IPS-NIHi11 (cell line): ENCODE measurements at regions not wholly inside any gene's neighbourhood (a gene's known extent, or its start where the extent isn't known, plus 50 kb on each side); places are given as distances from the start of the nearest gene placed in this dataset.

Source experiments
- DNase-seq: peaks from one replicate; pipeline ENCODE4 v3.0.0; 2012; ENCODE audit warnings: mixed read lengths, low spot score

DNA sequence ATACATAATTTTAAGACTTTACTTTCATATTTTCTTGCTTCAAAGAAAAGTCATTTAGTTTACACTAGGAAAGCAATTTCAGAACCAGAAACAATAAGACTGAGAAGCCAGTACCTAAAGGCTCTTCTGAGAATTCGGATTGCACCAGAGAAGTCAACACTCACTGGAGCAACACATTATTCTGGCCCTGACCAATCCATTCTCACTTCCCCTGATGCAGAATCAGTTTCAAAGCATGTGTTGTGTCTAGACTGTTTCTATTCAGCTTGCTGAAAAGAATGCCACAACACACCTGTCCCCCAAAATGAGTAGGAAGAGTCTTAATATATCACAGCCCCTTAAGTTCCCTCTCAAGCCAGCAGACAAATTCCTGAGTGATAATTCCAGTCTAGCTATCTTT is 1074.3 kb upstream of the TENM4 start:
- DNase-seq, result no peak

GRCh38 chr11:80512491-80512890 is 1071.7 kb upstream of the TENM4 start:
- DNase-seq, result no peak

DNA sequence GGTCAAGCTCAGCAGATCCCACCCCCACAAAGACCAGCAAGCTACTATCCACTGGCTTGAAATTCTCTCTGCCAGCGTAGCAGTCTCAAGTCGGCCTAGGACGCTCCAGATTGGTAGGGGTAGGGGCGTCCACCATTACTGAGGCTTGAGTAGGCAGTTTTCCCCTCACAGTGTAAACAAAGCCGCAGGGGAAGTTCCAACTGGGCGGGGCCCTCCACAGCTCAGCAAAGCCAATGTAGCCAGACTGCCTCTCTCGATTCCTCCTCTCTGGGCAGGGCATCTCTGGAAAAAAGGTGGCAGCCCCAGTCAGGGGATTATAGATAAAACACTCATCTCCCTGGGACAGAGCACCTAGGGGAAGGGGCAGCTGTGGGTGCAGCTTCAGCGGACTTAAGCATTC is 1064.9 kb upstream of the TENM4 start:
- no peak for DNase-seq

DNA sequence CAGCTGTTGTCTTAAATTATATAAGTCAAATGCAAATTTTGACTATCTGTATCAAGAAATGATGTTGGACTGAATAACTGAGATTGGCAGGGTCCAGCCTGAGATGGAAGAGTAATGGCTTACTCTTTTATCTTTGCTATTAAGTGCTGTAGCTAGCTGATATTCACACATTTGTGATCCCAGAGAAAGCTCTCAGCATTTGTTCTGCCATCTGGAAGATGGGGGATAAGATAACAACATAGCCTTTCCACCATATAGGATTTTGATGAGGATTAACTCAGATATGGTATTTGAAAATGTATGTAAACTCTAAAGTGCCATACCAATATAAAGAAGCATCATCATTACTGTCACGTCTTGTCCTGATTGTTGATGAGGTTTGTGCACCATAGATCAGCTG is 1063.2 kb upstream of the TENM4 start:
- no peak for DNase-seq

DNA sequence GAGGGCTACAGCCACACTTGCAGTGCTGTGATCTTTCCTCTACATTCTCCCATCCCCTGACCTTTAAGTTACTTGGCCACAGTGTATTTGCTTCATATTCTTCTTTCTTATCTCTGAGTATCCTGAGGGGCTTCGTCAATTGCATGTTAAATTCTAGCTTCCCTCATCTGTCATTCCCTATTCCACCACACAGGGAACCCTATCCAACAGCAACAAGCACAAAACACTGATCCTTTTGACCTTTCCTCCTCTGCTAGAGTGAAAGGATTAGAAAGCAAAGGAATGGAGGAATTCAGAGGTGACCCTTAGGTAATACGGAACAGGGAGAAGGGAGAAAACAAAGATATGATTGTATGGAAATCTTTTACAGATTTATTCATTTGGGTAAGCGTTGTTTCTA is 1061.7 kb upstream of the TENM4 start:
- DNase-seq, result peak; percentile 34

GRCh38 chr11:80495116-80495515 is 1054.3 kb upstream of the TENM4 start:
- no peak for DNase-seq

DNA sequence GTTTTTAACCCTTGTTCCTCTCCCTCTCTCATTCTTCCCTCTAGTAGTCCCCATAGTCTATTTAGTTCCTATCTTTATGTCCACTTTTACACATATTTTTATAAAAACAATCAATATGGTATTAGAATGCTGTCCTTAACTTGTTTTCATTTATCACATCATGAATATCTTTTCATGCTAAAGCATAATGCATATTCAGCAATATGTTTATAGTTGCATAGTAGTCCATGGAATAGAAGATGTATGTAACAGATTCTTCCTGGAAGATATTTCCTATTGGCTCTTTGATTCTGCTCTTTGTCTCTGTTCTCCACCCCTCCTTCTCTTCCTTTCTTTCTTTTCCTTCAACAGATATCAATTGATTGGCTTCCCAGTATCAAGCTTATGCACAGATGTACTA is 1047.1 kb upstream of the TENM4 start:
- DNase-seq, result no peak

- DNase-seq, result no peak
These were observed 1045.8 kb upstream of the TENM4 start for GRCh38 chr11:80486678-80487077.

GRCh38 chr11:80477178-80477577 is 1036.3 kb upstream of the TENM4 start:
- no peak for DNase-seq

GRCh38 chr11:80473562-80473961 is 1032.7 kb upstream of the TENM4 start:
- peak; percentile 9 for DNase-seq

- no peak for DNase-seq
These were observed 1029.0 kb upstream of the TENM4 start for GRCh38 chr11:80469871-80470270.

- no peak for DNase-seq
These were observed 1025.7 kb upstream of the TENM4 start for GRCh38 chr11:80466570-80466969.

DNA sequence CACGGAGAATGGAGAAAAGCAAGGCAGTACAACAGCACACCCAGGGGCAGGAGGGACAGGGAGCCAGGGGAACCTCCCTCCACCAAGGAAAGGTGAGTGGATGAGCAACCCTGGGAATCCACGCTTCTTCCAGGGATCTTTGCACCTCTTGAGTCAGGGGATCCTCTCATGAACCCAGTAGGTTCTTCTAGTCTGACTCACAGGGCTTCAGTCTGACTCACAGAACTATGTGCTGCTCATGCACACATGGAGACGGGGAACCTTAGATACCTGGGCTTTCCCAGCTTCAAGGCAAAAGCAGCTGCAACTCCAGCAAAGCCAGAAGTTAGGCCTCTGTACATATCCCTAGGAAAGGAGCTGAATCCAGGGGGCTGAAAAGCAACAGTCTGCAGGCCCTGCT is 1021.4 kb upstream of the TENM4 start:
- DNase-seq, result no peak

DNA sequence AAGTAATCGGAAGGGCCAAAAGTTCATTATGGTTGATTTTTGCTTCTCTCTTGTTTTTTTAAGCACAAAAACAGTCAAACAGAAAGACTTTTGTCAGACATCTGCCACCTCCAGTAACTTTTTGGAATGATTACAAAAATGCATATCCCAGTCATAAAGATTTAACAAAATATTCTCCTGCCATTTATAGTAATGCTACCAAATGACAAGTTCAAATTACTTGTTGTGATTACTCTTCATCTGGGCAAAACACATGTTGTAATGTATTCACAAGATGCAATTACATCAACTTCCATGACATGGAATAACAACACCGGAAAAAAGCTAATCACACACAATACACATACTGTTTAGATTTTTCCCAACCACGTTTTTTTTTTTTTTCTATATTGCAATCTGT is 1017.5 kb upstream of the TENM4 start:
- no peak for DNase-seq

GRCh38 chr11:80457823-80458222 is 1017.0 kb upstream of the TENM4 start:
- DNase-seq, result no peak

DNA sequence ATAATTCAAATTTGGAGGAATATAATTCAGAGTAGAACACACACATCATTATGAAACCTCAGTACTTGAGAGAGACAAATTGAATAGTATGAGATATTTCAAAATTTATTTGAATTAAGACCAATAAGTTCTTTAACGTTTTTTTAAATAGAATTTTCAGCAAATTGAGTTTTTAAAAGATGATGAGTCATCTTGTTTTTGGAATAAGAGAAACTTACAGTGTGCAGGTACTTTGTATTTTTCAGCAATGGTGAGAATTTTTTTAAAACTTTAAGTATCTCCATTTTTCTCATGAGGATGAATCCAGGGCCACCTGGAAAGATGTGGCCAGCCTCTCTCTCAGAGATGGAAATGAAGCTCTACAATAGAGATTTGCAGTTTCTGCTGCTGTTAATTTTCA is 1015.0 kb upstream of the TENM4 start:
- no peak for DNase-seq

DNA sequence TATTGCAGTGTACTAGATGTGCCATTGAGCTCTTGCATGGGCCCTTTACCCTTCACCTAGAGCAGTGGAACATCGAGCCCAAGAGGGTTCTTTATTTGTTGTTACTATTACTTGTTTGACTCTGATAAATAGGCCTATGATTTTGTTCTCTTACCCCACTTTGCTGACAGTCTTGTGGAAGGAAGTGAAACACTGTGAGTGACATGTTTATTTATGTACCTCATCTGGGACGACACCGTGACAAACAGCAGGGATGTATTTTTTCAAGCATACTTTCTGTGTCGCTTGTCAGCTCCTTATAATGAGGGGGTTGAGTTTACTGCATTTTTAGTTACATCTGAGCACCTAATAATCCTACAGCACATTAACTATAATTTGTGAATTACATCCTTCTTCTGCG is 1010.3 kb upstream of the TENM4 start:
- no peak for DNase-seq

DNA sequence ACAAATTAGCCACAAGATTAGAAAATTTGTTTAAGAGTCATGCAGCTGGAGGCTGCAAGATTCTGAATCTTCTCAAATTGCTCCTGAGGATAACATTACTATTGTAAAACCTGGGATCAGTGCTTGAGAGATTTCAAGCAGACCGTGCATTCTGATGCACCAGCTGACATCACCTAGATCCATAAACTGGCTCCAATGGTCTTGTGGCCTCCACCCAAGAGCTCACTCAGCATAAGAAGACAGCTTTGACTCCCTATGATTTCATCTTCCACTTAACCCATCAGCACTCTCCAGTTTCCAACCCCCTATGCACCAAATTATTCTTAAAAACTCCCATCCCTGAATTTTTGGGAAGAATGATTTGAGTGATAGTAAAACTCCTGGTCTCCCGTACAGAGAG is 1007.9 kb upstream of the TENM4 start:
- DNase-seq, result no peak

DNA sequence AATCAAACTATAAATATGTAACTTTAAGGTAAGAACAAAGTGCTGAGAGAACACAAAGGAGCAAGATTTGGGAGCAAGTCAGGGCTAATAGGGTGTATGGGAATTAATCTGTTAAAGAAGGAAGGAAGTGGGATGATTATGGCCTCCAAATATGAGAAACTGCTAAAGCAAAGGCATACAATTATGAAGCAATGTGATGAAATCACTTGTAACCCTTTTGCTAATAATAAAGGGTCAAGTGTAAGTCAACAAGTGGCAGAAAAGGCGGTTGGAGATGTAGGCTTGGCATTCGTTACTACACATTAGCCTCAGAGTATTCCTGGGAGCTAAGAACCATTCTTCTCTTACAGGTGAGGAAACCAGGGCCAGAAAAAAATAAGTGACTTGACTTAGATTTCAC is 1002.3 kb upstream of the TENM4 start:
- DNase-seq, result no peak

- no peak for DNase-seq
These were observed 1001.0 kb upstream of the TENM4 start for GRCh38 chr11:80441821-80442220.

GRCh38 chr11:80440835-80441234 is 1000.0 kb upstream of the TENM4 start:
- DNase-seq, result no peak

- DNase-seq, result no peak
These were observed 995.7 kb upstream of the TENM4 start for GRCh38 chr11:80436547-80436946.

DNA sequence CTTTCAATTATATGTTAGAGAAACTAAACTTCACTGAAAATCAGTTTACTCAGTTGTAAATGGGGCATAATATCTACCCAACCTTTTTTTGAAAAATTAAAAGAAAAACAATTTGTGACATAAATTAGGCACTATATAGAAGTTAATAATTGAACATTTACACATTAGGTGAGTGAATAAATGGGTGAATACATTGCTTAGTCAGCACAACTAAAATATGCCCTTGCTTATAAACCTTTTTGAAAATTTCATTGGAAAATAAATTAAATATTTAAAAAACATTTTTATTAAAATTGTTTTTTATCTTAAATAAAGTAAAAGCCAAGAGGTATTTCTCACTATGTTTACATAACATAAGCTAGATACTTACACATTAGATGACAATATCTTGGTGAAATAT is 994.5 kb upstream of the TENM4 start:
- no peak for DNase-seq

- DNase-seq, result no peak
These were observed 991.2 kb upstream of the TENM4 start for GRCh38 chr11:80432057-80432456.

GRCh38 chr11:80424012-80424695 is 983.3 kb upstream of the TENM4 start:
- DNase-seq, result no peak
